GM23338 (cell line): ENCODE measurements at regions not wholly inside any gene's neighbourhood (a gene's known extent, or its start where the extent isn't known, plus 50 kb on each side); places are given as distances from the start of the nearest gene placed in this dataset.

Experiments
- ATAC-seq: fragments of 200-7000 bp; cut with Tn5 transposase; 3 replicates; pipeline ENCODE4 v1.9.1; 2020
- DNase-seq: peaks from one replicate; pipeline ENCODE4 v3.0.0-alpha.2; 2015; ENCODE audit warnings: low spot score
- H2AFZ ChIP-seq: fragments of 200-600 bp; sonication (generic); 2 replicates; pipeline ENCODE4 v1.8.0; 2016; ENCODE audit warnings: antibody characterized with exemption, mild to moderate bottlenecking, moderate library complexity
- H3F3A ChIP-seq: fragments of 200-600 bp; sonication (generic); replicated peaks from 2 replicates; pipeline ENCODE4 v1.8.0; 2017; ENCODE audit warnings: antibody characterized with exemption, mixed run types, low read depth
- H3K27ac ChIP-seq: fragments of 200-600 bp; sonication (generic); 2 replicates; pipeline ENCODE4 v1.6.1; 2016; ENCODE audit warnings: low read depth
- H3K27me3 ChIP-seq: fragments of 200-600 bp; sonication (generic); 2 replicates; pipeline ENCODE4 v1.8.0; 2016; ENCODE audit warnings: mild to moderate bottlenecking, mixed run types, moderate library complexity; ENCODE audit not compliant: insufficient read depth
- H3K36me3 ChIP-seq: fragments of 200-600 bp; sonication (generic); 2 replicates; pipeline ENCODE4 v1.8.0; 2016; ENCODE audit warnings: mild to moderate bottlenecking; ENCODE audit not compliant: insufficient read depth
- H3K4me1 ChIP-seq: fragments of 200-600 bp; sonication (generic); 2 replicates; pipeline ENCODE4 v1.8.0; 2016; ENCODE audit warnings: mild to moderate bottlenecking, moderate library complexity; ENCODE audit not compliant: insufficient read depth
- H3K4me2 ChIP-seq: fragments of 200-600 bp; sonication (generic); 2 replicates; pipeline ENCODE4 v1.7.1; 2017; ENCODE audit warnings: mixed run types
- H3K4me3 ChIP-seq: fragments of 200-600 bp; sonication (generic); 2 replicates; pipeline ENCODE4 v1.6.1; 2016; ENCODE audit warnings: mixed run types
- H3K79me2 ChIP-seq: fragments of 200-600 bp; sonication (generic); replicated peaks from 2 replicates; pipeline ENCODE4 v1.8.0; 2017; ENCODE audit warnings: mild to moderate bottlenecking; ENCODE audit not compliant: insufficient read depth
- H3K9me2 ChIP-seq: fragments of 200-600 bp; sonication (generic); 2 replicates; pipeline ENCODE4 v1.8.0; 2017; ENCODE audit not compliant: insufficient read depth
- H4K20me1 ChIP-seq: fragments of 200-600 bp; sonication (generic); replicated peaks from 2 replicates; pipeline ENCODE4 v1.8.0; 2017; ENCODE audit warnings: mild to moderate bottlenecking; ENCODE audit not compliant: insufficient read depth
- H3K27ac Mint-ChIP-seq: 2 replicates; pipeline ENCODE4 v1.8.0; 2020; ENCODE audit warnings: inconsistent platforms, mild to moderate bottlenecking, moderate library complexity, mixed read lengths
- H3K27me3 Mint-ChIP-seq: 3 replicates; pipeline ENCODE4 v1.8.0; 2022; ENCODE audit warnings: low read depth, mild to moderate bottlenecking, moderate library complexity, mixed read lengths, inconsistent platforms; ENCODE audit not compliant: insufficient read depth, poor library complexity
- H3K36me3 Mint-ChIP-seq: 3 replicates; pipeline ENCODE4 v1.8.0; 2021; ENCODE audit warnings: low read depth, mild to moderate bottlenecking, inconsistent platforms, moderate library complexity, mixed read lengths
- H3K4me1 Mint-ChIP-seq: 3 replicates; pipeline ENCODE4 v1.8.0; 2020; ENCODE audit warnings: mild to moderate bottlenecking, inconsistent platforms, mixed read lengths
- H3K4me3 Mint-ChIP-seq: 3 replicates; pipeline ENCODE4 v1.8.0; 2021; ENCODE audit warnings: moderate library complexity, mild to moderate bottlenecking, inconsistent platforms, mixed read lengths
- H3K9me3 Mint-ChIP-seq: 3 replicates; pipeline ENCODE4 v1.8.0; 2020; ENCODE audit warnings: moderate library complexity, mild to moderate bottlenecking, inconsistent platforms, mixed read lengths
- CREB1 ChIP-seq: fragments of 250-450 bp; sonication (Bioruptor Pico); IDR thresholded peaks from 2 replicates; pipeline ENCODE4 v1.5.0; 2020; ENCODE audit warnings: low read depth, mild to moderate bottlenecking, moderate library complexity
- CTCF ChIP-seq, 2 experiments: fragments of 200-600 bp in 1 of 2; sonication (generic) in 1 of 2; conservative IDR thresholded peaks; 2 replicates each; pipeline versions ENCODE4 v1.5.1 to v1.6.1; 2016 to 2017; ENCODE audit warnings: antibody characterized with exemption in 2 of 2, low read depth in 2 of 2, mild to moderate bottlenecking in 2 of 2, moderate library complexity in 1 of 2
- ETS1 ChIP-seq: IDR thresholded peaks from 2 replicates; pipeline ENCODE4 v1.6.1; 2016; ENCODE audit warnings: antibody characterized with exemption
- EZH2 ChIP-seq: fragments of 200-600 bp; sonication (generic); IDR thresholded peaks from one replicate; pipeline ENCODE4 v1.8.0; 2017; ENCODE audit warnings: antibody characterized with exemption, mild to moderate bottlenecking, low read depth; ENCODE audit not compliant: unreplicated experiment
- EZH2phosphoT487 ChIP-seq: fragments of 200-600 bp; sonication (generic); IDR thresholded peaks from one replicate; pipeline ENCODE4 v1.8.1; 2018; ENCODE audit warnings: antibody characterized with exemption; ENCODE audit not compliant: unreplicated experiment
- JUNB ChIP-seq: IDR thresholded peaks from one replicate; pipeline ENCODE4 v1.6.1; 2016; ENCODE audit warnings: antibody characterized with exemption; ENCODE audit not compliant: unreplicated experiment
- NANOG ChIP-seq: IDR thresholded peaks from 2 replicates; pipeline ENCODE4 v1.6.1; 2016; ENCODE audit warnings: antibody characterized with exemption, borderline replicate concordance
- POLR2AphosphoS5 ChIP-seq: IDR thresholded peaks from 2 replicates; pipeline ENCODE4 v1.6.1; 2016; ENCODE audit warnings: antibody characterized with exemption, low read depth
- STAT1 ChIP-seq: IDR thresholded peaks from one replicate; pipeline ENCODE4 v1.6.1; 2016; ENCODE audit warnings: antibody characterized with exemption; ENCODE audit not compliant: unreplicated experiment
- ZNF114 ChIP-seq: fragments of 250-450 bp; sonication (Bioruptor Pico); IDR thresholded peaks from 2 replicates; pipeline ENCODE4 v1.5.0; 2020; ENCODE audit warnings: mild to moderate bottlenecking, moderate library complexity
- ZNF331 ChIP-seq: fragments of 250-450 bp; sonication (Bioruptor Pico); IDR thresholded peaks from 2 replicates; pipeline ENCODE4 v1.5.0; 2020; ENCODE audit warnings: low read depth, mild to moderate bottlenecking, moderate library complexity
- TF ChIP-seq, protein P1 (sequence below): IDR thresholded peaks from one replicate; pipeline ENCODE4 v1.6.1; 2018; ENCODE audit warnings: antibody characterized with exemption; ENCODE audit not compliant: unreplicated experiment

- no peak for TF ChIP-seq JUNB
- TF ChIP-seq CREB1 (CRISPR knock-in tag) = no peak
- TF ChIP-seq, protein P1, sequence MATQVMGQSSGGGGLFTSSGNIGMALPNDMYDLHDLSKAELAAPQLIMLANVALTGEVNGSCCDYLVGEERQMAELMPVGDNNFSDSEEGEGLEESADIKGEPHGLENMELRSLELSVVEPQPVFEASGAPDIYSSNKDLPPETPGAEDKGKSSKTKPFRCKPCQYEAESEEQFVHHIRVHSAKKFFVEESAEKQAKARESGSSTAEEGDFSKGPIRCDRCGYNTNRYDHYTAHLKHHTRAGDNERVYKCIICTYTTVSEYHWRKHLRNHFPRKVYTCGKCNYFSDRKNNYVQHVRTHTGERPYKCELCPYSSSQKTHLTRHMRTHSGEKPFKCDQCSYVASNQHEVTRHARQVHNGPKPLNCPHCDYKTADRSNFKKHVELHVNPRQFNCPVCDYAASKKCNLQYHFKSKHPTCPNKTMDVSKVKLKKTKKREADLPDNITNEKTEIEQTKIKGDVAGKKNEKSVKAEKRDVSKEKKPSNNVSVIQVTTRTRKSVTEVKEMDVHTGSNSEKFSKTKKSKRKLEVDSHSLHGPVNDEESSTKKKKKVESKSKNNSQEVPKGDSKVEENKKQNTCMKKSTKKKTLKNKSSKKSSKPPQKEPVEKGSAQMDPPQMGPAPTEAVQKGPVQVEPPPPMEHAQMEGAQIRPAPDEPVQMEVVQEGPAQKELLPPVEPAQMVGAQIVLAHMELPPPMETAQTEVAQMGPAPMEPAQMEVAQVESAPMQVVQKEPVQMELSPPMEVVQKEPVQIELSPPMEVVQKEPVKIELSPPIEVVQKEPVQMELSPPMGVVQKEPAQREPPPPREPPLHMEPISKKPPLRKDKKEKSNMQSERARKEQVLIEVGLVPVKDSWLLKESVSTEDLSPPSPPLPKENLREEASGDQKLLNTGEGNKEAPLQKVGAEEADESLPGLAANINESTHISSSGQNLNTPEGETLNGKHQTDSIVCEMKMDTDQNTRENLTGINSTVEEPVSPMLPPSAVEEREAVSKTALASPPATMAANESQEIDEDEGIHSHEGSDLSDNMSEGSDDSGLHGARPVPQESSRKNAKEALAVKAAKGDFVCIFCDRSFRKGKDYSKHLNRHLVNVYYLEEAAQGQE = no peak
- TF ChIP-seq ZNF331 = no peak
- TF ChIP-seq NANOG = no peak
- no peak for TF ChIP-seq POLR2AphosphoS5
- no peak for TF ChIP-seq CTCF (conservative IDR thresholded peaks at IDR 0.05; ENCODE audit: low read depth in 2 of 2)
- no peak for TF ChIP-seq STAT1
- no peak for TF ChIP-seq EZH2
- TF ChIP-seq ZNF114 (CRISPR knock-in tag) = no peak
- no peak for TF ChIP-seq ETS1
Measured at GRCh38 chr7:86320341-86320740, 323.4 kb upstream of the GRM3 start (continued).

DNA sequence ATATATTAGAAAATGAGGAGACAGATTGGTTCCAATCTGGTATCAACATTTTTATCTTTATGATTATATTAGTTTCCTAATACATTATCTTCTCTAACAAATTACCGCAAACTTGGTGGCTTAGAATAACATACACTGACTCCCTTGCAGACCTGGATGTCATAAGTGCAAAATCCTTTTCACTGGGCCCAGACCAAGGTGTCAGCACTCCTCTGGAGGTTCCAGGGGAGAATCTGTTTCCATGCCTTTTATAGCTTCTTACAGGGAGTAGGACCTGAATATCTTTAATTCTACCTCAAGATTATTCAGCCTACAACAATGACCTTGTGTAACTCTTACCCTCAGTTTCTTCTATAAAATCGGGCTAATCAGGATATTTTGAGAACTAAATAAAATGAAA lies 329.9 kb upstream of the GRM3 start:
- peak; percentile 87 for ATAC-seq
- Mint-ChIP-seq H3K4me3 (peak overlapping the region; percentile 24; the same call in 1 of the 3 replicates), H3K9me3 (no peaks in the 10 kb centered on the region), H3K27me3 (no peaks in the 10 kb centered on the region), H3K36me3 (no peaks in the 10 kb centered on the region), H3K4me1 (peaks cover 43% of the 10 kb centered on the region), H3K27ac (peak overlapping the region; percentile 82; the same call in 1 of the 2 replicates)
- no peaks in the 10 kb centered on the region for H3K36me3 ChIP-seq
- peak overlapping the region; percentile 2; the same call in 1 of the 2 replicates for H3K4me3 ChIP-seq
- H3F3A ChIP-seq = no peaks in the 10 kb centered on the region
- no peaks in the 10 kb centered on the region for H3K79me2 ChIP-seq
- H4K20me1 ChIP-seq = no peaks in the 10 kb centered on the region
- H3K9me2 ChIP-seq = no peaks in the 10 kb centered on the region
- TF ChIP-seq, protein P1 = no peak
- no peak for TF ChIP-seq EZH2
- TF ChIP-seq NANOG = no peak
- TF ChIP-seq ETS1 = no peak
- TF ChIP-seq CTCF (conservative IDR thresholded peaks at IDR 0.05; ENCODE audit: low read depth in 2 of 2) = no peak
- no peak for TF ChIP-seq JUNB
- TF ChIP-seq ZNF331 = no peak
- no peak for TF ChIP-seq ZNF114 (CRISPR knock-in tag)
- TF ChIP-seq POLR2AphosphoS5 = no peak
- no peak for TF ChIP-seq CREB1 (CRISPR knock-in tag)
- TF ChIP-seq EZH2phosphoT487 = no peak
- H3K27me3 ChIP-seq = no peaks in the 10 kb centered on the region
- no peak overlapping the region for H2AFZ ChIP-seq
- H3K4me2 ChIP-seq = peak overlapping the region; percentile 45
- H3K27ac ChIP-seq = peak overlapping the region; percentile 6; the same call in 1 of the 2 replicates
- peak; percentile 36 for DNase-seq
- peaks cover 33% of the 10 kb centered on the region for H3K4me1 ChIP-seq
